ENCODE measurements at regions not wholly inside any gene's neighbourhood (a gene's known extent, or its start where the extent isn't known, plus 50 kb on each side); places are given as distances from the start of the nearest gene placed in this dataset.

DNA sequence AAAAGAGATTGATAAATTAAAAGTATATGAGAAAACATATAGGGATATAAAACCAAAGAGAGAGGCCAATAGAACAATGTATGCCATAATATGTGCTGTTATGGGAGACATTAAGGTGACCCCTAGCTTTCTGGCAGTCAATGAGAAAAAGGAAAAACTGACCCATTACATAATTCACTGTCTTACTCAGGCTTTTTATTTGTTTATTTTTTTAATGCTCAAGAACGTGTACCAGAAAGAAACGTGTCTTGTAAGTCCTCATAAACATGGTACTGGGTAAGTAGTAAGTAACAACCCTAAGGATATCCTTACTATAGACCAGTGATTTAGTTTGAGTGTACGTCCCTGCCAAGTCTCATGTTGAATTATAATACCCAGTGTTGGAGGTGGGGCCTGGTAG is 160.8 kb upstream of the PHACTR1 start:
- no peak for DNase-seq

DNA sequence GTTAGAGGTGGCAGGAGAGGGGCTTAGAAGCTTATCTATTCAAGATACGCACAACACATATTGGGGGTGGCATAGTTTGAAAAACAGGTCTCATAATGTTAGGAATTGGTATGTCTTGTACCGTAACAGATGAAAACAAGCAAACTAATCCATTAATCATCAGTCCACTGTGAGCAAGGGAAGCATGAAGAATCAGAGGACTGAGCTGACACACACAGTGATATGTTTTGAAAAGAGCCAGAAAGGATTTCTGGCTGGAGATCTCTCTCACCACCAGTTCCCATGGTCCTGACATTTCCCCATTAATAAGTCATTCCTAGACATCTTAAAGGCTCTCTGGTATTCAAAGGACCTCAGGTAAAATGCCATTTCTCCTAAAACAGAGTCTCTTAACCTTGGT is 158.8 kb upstream of the PHACTR1 start:
- no peak for DNase-seq

DNA sequence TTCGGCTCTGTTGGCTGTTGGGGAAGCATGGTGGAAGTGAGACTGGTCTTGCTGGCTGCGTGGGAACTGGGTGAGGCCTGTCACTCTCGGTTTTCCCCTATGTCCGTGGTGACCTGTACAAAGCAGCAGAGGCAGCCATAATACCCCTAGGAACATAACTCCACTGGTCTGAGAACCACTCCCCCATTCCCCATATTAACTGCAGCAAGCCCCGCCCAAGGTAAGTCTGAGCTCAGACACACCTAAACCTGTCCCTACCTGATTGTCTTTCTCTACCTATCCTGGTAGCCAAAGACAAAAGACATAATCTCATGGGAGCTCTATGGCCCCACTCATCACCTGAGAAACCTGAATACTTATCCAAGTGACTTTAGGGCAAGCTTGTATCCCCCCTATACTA is 156.3 kb upstream of the PHACTR1 start:
- no peak for DNase-seq

DNA sequence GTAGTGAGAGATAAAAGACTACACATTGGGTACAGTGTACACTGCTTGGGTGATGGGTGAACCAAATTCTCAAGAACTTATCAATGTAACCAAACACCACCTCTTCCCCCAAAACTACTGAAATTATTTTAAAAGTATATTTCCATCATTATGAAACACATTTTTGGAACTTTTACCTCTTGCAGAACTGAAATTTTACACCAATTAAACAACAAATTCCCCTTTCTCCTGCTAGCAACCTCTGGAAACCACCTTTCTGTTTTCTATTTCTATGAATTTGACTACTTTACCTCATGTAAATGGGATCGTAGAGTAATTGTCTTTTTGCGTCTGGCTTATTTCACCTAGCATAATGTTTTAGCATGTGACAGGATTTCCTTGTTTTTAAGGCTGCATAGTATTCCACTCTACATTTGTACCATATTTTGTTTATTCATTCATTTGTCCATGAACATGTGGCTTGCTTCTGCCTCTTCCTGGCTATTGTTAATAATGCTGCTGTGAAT is 149.9 kb upstream of the PHACTR1 start:
- DNase-seq: no peak

DNA sequence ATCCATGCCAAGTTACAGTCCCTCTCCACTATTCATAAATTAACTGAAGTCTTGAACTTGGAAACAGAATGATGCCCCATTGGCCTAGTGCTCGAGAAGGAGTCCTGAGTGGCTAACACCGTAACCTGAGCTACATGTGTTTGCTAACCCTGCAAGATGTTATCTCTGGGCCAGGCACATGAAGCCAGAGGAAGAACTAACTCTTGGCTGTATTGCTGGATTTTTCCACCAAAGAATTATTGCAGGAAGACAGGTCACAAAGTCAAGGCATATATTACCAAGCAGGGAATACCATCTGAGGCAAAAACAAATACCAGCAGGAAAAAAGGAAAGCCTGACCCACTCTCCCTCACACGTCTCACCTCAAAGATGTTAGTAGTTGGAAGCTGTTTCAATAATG is 148.9 kb upstream of the PHACTR1 start:
- no peak for DNase-seq

DNA sequence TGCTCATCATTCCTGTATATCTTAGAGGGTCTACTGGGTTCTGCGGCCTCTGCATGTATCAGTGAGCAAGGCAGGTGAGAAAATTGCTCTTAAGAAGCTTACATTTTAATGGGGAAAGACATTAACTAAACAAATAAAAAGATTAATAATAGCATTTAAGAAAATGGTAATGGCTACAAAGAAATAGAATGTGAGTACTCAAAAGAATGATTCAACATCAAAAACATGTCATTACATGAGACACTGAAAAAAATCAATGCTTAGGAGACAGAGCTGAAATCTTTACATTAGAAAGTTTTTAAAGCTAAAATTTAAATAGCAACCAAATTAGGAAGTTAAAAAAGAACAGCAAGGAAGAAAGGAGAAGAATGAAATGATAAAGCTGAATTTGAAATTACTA is 146.9 kb upstream of the PHACTR1 start:
- DNase-seq: no peak

DNA sequence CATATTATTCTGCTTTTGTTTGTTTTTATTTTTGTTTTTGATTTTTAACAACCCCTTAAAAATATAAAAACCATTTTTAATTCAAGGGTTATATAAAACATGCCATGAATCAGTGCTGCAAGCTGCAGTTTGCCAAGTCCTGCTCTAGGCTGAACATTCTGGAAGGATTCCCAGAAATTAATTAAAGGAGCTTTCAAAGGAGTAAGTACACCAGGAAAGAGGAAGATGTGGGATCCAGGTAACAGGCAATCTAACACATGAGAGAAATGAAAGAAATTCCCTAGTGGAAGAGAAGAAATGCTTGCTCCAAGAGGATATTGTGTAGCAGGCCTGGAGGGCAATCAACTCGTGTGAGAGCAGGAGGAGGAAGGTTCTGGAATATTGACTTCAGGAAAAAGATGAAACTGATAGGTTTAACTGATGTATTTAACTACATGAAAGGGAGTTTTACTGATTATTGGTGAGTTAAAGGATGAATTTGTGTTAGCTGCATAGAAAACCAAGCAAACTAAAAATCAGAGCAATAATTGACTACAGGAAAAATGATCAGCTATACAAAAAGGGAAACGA is 146.0 kb upstream of the PHACTR1 start:
- DNase-seq: no peak

- no peak for DNase-seq
These were observed 143.4 kb upstream of the PHACTR1 start for GRCh38 chr6:12572896-12573827.

- no peak for DNase-seq
These were observed 140.6 kb upstream of the PHACTR1 start for GRCh38 chr6:12575961-12576360.

GRCh38 chr6:12576389-12576788 is 140.2 kb upstream of the PHACTR1 start:
- DNase-seq: no peak

GRCh38 chr6:12577124-12577850 is 139.3 kb upstream of the PHACTR1 start:
- no peak for DNase-seq

- no peak for DNase-seq
These were observed 138.5 kb upstream of the PHACTR1 start for GRCh38 chr6:12578097-12578496.

- DNase-seq: no peak
These were observed 137.8 kb upstream of the PHACTR1 start for GRCh38 chr6:12578751-12579150.

GRCh38 chr6:12580290-12580689 is 136.3 kb upstream of the PHACTR1 start:
- no peak for DNase-seq

DNA sequence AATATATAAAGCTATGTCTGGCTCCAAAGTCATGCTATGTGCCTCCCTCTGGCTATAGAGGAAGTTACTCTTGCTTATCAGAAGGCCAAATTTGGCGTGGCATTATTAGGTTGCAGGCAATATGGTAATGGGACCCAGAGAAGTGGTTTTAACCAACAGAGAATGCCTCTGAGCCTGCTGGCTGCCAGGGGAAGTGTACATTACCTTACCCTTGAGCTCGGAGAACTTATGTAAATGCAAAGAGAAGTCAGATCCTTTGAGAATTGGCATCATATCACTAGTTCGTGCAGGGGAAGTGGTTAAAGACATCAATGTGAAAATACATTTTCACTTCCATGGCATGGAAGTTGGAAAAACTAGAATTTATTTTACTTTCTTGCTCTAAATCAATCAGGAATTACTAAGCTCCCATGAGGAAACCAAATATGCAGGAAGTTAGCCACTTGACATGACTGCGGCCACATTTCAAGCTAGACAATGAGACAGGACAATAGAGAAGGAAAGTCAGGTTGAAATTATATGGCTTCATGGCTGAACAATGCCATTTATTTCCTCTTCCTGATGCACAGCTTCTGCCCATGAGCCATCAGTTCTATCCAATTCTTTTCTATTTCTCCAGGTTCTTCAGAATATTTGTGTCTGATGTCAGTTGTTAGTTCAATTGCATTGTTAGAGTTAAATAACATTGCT is 134.0 kb upstream of the PHACTR1 start:
- DNase-seq: no peak

DNA sequence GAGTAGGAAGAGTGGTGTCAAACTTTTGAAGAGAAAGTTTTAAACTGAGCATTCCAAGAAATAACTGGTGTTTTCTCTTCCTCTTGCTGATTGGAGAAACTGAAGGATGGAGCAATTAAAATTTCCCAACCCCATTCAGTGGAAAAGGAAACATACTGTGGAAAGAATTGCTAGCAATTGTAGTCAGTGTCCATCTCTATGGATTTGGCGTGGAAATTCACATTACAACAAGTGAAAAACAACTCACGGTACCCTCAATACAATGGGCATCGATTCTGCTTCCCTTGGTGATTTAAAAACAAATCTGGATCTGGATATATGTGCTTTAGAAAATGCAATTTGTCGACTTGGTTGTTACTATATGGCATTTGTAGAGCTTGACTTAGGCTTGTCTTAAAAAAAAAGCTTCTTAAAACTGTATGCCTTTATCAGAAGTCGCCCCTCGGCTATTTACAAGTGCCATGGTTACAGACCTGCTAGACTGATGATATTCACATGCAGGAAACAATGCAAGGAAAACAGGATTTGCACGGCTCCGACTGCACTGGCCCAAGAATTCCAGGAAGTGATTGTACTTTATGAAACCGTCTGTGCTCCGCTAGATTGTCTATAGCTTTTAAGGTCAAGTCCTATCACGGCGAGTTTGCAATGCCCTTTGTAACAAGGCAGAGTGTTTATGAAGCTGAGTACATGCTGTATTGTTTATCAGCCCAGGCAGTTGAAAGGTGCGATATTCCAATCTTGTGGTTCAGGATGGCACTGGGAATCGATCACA is 131.7 kb upstream of the PHACTR1 start:
- no peak for DNase-seq

DNA sequence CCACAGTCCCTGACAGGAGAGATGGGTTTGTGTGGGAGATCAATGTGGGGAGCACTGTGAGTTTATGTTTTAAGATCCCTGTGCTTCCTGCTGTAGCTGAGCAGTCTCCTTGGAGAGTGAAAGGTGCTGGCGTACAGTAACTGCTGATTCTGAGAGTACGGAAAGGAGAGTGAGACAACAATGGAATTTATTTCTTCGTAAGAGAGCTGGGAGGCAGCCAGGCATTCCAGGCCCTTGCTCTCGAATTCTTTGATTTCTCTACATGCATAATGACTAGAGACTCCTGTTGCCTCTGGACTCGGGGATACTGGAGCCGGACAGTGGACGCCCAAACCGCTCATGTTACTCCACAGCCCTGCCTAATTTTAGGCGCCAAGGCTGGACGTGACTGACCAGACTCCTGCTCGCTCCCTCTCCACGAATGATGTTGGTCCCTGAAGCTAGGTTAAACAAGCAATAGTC is 131.0 kb upstream of the PHACTR1 start:
- DNase-seq: no peak

- DNase-seq: no peak
These were observed 129.7 kb upstream of the PHACTR1 start for GRCh38 chr6:12586721-12587480.

- DNase-seq: no peak
These were observed 125.7 kb upstream of the PHACTR1 start for GRCh38 chr6:12590901-12591300.

GRCh38 chr6:12592634-12593033 is 123.9 kb upstream of the PHACTR1 start:
- DNase-seq: no peak

- DNase-seq: no peak
These were observed 122.6 kb upstream of the PHACTR1 start for GRCh38 chr6:12593771-12594529.
